DOHH2 (cell line): ENCODE measurements at regions not wholly inside any gene's neighbourhood (a gene's known extent, or its start where the extent isn't known, plus 50 kb on each side); places are given as distances from the start of the nearest gene placed in this dataset.
"Not testable (repeated sequence)": the region's sequence is repeated elsewhere in the genome, so short reads cannot be mapped to it uniquely, and the experiment has no call there.

Experiments used
- H3F3A ChIP-seq: fragments of 200-600 bp; sonication (generic), shearing (Covaris generic); 2 replicates; pipeline ENCODE4 v1.6.0; 2016; ENCODE audit warnings: antibody characterized with exemption, mild to moderate bottlenecking; ENCODE audit not compliant: control insufficient read depth, insufficient read depth
- H3K27ac ChIP-seq: fragments of 200-600 bp; sonication (generic); 2 replicates; pipeline ENCODE4 v1.5.1; 2014; ENCODE audit warnings: low read depth, mild to moderate bottlenecking, low read length, moderate library complexity
- H3K27me3 ChIP-seq: fragments of 200-600 bp; sonication (generic); 2 replicates; pipeline ENCODE4 v1.6.1; 2014; ENCODE audit warnings: mild to moderate bottlenecking, low read length, mixed read lengths; ENCODE audit not compliant: control insufficient read depth
- H3K36me3 ChIP-seq: fragments of 200-600 bp; sonication (generic); 2 replicates; pipeline ENCODE4 v1.6.1; 2014; ENCODE audit warnings: mild to moderate bottlenecking, low read length, moderate library complexity, mixed read lengths; ENCODE audit not compliant: control insufficient read depth
- H3K4me1 ChIP-seq: fragments of 200-600 bp; sonication (generic); 2 replicates; pipeline ENCODE4 v1.6.1; 2014; ENCODE audit warnings: mild to moderate bottlenecking, low read length, mixed read lengths; ENCODE audit not compliant: control insufficient read depth
- H3K4me2 ChIP-seq: fragments of 200-600 bp; sonication (generic); 2 replicates; pipeline ENCODE4 v1.6.0; 2014; ENCODE audit warnings: mild to moderate bottlenecking, low read length, moderate library complexity
- H3K4me3 ChIP-seq: fragments of 200-600 bp; sonication (generic); 2 replicates; pipeline ENCODE4 v1.5.1; 2014; ENCODE audit warnings: mild to moderate bottlenecking, low read length, mixed read lengths
- H3K79me2 ChIP-seq: fragments of 200-600 bp; sonication (generic); 2 replicates; pipeline ENCODE4 v1.6.1; 2014; ENCODE audit warnings: mild to moderate bottlenecking, low read length, mixed read lengths; ENCODE audit not compliant: control insufficient read depth
- H3K9me2 ChIP-seq: fragments of 200-600 bp; sonication (generic); replicated peaks from 2 replicates; pipeline ENCODE4 v1.6.1; 2014; ENCODE audit warnings: mild to moderate bottlenecking, low read length, mixed read lengths; ENCODE audit not compliant: control insufficient read depth
- H3K9me3 ChIP-seq: fragments of 200-600 bp; sonication (generic); 2 replicates; pipeline ENCODE4 v1.6.1; 2014; ENCODE audit warnings: antibody characterized with exemption, low read length, mixed read lengths; ENCODE audit not compliant: control insufficient read depth, insufficient read depth
- H4K20me1 ChIP-seq: fragments of 200-600 bp; sonication (generic); 2 replicates; pipeline ENCODE4 v1.6.0; 2014; ENCODE audit warnings: low read depth, mild to moderate bottlenecking, antibody characterized with exemption, low read length, moderate library complexity; ENCODE audit not compliant: control insufficient read depth, insufficient read depth
- CTCF ChIP-seq: fragments of 200-600 bp; sonication (generic); IDR thresholded peaks from one replicate; pipeline ENCODE4 v1.5.1; 2014; ENCODE audit warnings: antibody characterized with exemption, mild to moderate bottlenecking, low read depth, low read length; ENCODE audit not compliant: poor library complexity, severe bottlenecking
- EZH2phosphoT487 ChIP-seq: fragments of 200-600 bp; sonication (generic); IDR thresholded peaks from 2 replicates; pipeline ENCODE4 v1.6.1; 2017; ENCODE audit warnings: borderline replicate concordance, mild to moderate bottlenecking, antibody characterized with exemption, low read length, moderate library complexity, mixed read lengths

- no peaks in the 10 kb centered on the region for H3K9me3 ChIP-seq
- no peaks in the 10 kb centered on the region for H3K9me2 ChIP-seq
- no peak overlapping the region for H3K4me3 ChIP-seq
- H3K36me3 ChIP-seq, result no peaks in the 10 kb centered on the region
- no peaks in the 10 kb centered on the region for H3F3A ChIP-seq
- H3K27ac ChIP-seq, result no peak overlapping the region
- TF ChIP-seq EZH2phosphoT487, result no peak
- no peak for TF ChIP-seq CTCF
- H4K20me1 ChIP-seq, result no peaks in the 10 kb centered on the region
- no peak overlapping the region for H3K4me2 ChIP-seq
- no peaks in the 10 kb centered on the region for H3K4me1 ChIP-seq
- no peaks in the 10 kb centered on the region for H3K27me3 ChIP-seq
- H3K79me2 ChIP-seq, result no peaks in the 10 kb centered on the region
Measured at GRCh38 chr6:102736941-102737368, 1343.4 kb downstream of the GRIK2 start.

- Histone ChIP-seq H3K4me1 (no peaks in the 10 kb centered on the region), H3K36me3 (no peaks in the 10 kb centered on the region), H3K4me2 (no peak overlapping the region), H3K27ac (no peak overlapping the region), H3K27me3 (no peaks in the 10 kb centered on the region), H3K4me3 (no peak overlapping the region), H3K9me3 (no peaks in the 10 kb centered on the region), H4K20me1 (no peaks in the 10 kb centered on the region), H3F3A (no peaks in the 10 kb centered on the region), H3K79me2 (no peaks in the 10 kb centered on the region), H3K9me2 (no peaks in the 10 kb centered on the region)
- TF ChIP-seq CTCF (no peak), EZH2phosphoT487 (no peak)
Measured at GRCh38 chr6:102732898-102733297, 1339.4 kb downstream of the GRIK2 start.

- H3K9me3 ChIP-seq, H3K4me2 ChIP-seq, H3K27me3 ChIP-seq, H3F3A ChIP-seq, H4K20me1 ChIP-seq, H3K4me1 ChIP-seq, H3K4me3 ChIP-seq, H3K27ac ChIP-seq, H3K36me3 ChIP-seq, H3K79me2 ChIP-seq, H3K9me2 ChIP-seq: not testable (repeated sequence)
Measured at GRCh38 chr6:102722086-102722485, 1328.6 kb downstream of the GRIK2 start.

GRCh38 chr6:102717737-102718456, 1324.4 kb downstream of the GRIK2 start:
- Histone ChIP-seq H3K4me1 (no peaks in the 10 kb centered on the region), H4K20me1 (no peaks in the 10 kb centered on the region), H3K4me2 (no peak overlapping the region), H3K9me2 (no peaks in the 10 kb centered on the region), H3K27ac (no peak overlapping the region), H3F3A (no peaks in the 10 kb centered on the region), H3K79me2 (no peaks in the 10 kb centered on the region), H3K9me3 (no peaks in the 10 kb centered on the region), H3K36me3 (no peaks in the 10 kb centered on the region), H3K4me3 (no peak overlapping the region), H3K27me3 (no peaks in the 10 kb centered on the region)
- TF ChIP-seq CTCF (no peak), EZH2phosphoT487 (no peak)
